Right cardiac atrium (tissue), 5 donors: ENCODE measurements at regions not wholly inside any gene's neighbourhood (a gene's known extent, or its start where the extent isn't known, plus 50 kb on each side); places are given as distances from the start of the nearest gene placed in this dataset.
"Not testable (repeated sequence)": the region's sequence is repeated elsewhere in the genome, so short reads cannot be mapped to it uniquely, and the experiment has no call there.

Experiments
- ATAC-seq, 2 donors: fragments of 200-7000 bp; cut with Tn5 transposase; one replicate each; pipeline versions ENCODE4 v1.8.0 to v1.9.1; 2020; ENCODE audit warnings: moderate library complexity in 2 of 2, mild to moderate bottlenecking in 1 of 2
- DNase-seq, 3 donors: peaks; one replicate each; pipeline ENCODE4 v3.0.0-alpha.2; 2020
- H3K27ac ChIP-seq: one replicate; pipeline ENCODE4 v1.5.1; 2013; ENCODE audit warnings: mild to moderate bottlenecking, low read length, control low read depth, moderate library complexity
- H3K27me3 ChIP-seq: one replicate; pipeline ENCODE4 v1.6.1; 2013; ENCODE audit not compliant: control insufficient read depth, insufficient read depth
- H3K4me1 ChIP-seq: one replicate; pipeline ENCODE4 v1.6.1; 2013; ENCODE audit warnings: low read length; ENCODE audit not compliant: control insufficient read depth, insufficient read depth
- H3K4me3 ChIP-seq: one replicate; pipeline ENCODE4 v1.5.1; 2013; ENCODE audit warnings: low read length, control low read depth
- H3K9me3 ChIP-seq: one replicate; pipeline ENCODE4 v1.6.1; 2013; ENCODE audit warnings: low read length; ENCODE audit not compliant: control insufficient read depth
- WGBS: extraction: QIAGEN DNeasy Blood & Tissue Kit; methylation state at CpG from one replicate; pipeline ENCODE4 v1.1.7; 2013; 5-methylcytosine and 5-hydroxymethylcytosine counted together
- intact Hi-C, 4 donors: fragments of 100-400 bp; cut with DNase I; formaldehyde crosslinking; loops; one replicate each; pipeline versions ENCODE4 v1.11.0 to v1.14.0; 2022 to 2023
- donor health status: healthy with polysubstance abuse.
- donor health status: DM: no; HTN: yes; CAD: no.
- donor health status: DM: no; HTN: no; CAD: no.
- donor health status: DM: no; HTN: yes; CAD: no; lungs with severe emphysema.
- donor health status: DM: yes; HTN: yes; CAD: no.

- H3K4me1 ChIP-seq: no peaks in the 10 kb centered on the region
- ATAC-seq (no peak), DNase-seq (no peak)
- 84% methylated on average over 13 of the region's 13 CpGs for WGBS
- H3K27me3 ChIP-seq: no peaks in the 10 kb centered on the region
- no peak overlapping the region for H3K4me3 ChIP-seq
- peaks cover 7% of the 10 kb centered on the region for H3K9me3 ChIP-seq
- no peak overlapping the region for H3K27ac ChIP-seq
- intact Hi-C loops: no loop called here
Observed at GRCh38 chr22:49705972-49706352, 121.7 kb downstream of the BRD1 start.

GRCh38 chr22:49705216-49705971, 122.3 kb downstream of the BRD1 start:
- Histone ChIP-seq H3K27ac (no peak overlapping the region), H3K27me3 (no peaks in the 10 kb centered on the region), H3K4me1 (no peaks in the 10 kb centered on the region), H3K9me3 (peaks cover 7% of the 10 kb centered on the region), H3K4me3 (no peak overlapping the region)
- no peak for DNase-seq
- ATAC-seq: no peak
- 48% methylated on average over 22 of the region's 22 CpGs for WGBS
- intact Hi-C loops: no loop called here

GRCh38 chr22:49704345-49705215, 123.1 kb downstream of the BRD1 start:
- WGBS: 42% methylated on average over 39 of the region's 39 CpGs
- DNase-seq: no peak

GRCh38 chr22:49703990-49704344, 123.7 kb downstream of the BRD1 start:
- Histone ChIP-seq H3K4me1 (no peaks in the 10 kb centered on the region), H3K27ac (no peak overlapping the region), H3K4me3 (no peak overlapping the region), H3K27me3 (no peaks in the 10 kb centered on the region), H3K9me3 (peaks cover 3% of the 10 kb centered on the region)
- intact Hi-C loops: no loop called here
- ATAC-seq: no peak
- WGBS: 47% methylated on average over 10 of the region's 10 CpGs
- DNase-seq: no peak

More at GRCh38 chr22:49704345-49705215, 123.1 kb downstream of the BRD1 start:
- no peak for ATAC-seq
- H3K4me1 ChIP-seq: no peaks in the 10 kb centered on the region
- no peak overlapping the region for H3K27ac ChIP-seq
- no peak overlapping the region for H3K4me3 ChIP-seq
- no peaks in the 10 kb centered on the region for H3K27me3 ChIP-seq
- peaks cover 5% of the 10 kb centered on the region for H3K9me3 ChIP-seq
- intact Hi-C loops: no loop called here

- DNase-seq: no peak
- WGBS: 67% methylated on average over 15 of the region's 15 CpGs
- Histone ChIP-seq H3K4me3 (no peak overlapping the region), H3K27me3 (no peaks in the 10 kb centered on the region), H3K4me1 (no peaks in the 10 kb centered on the region), H3K9me3 (peaks cover 3% of the 10 kb centered on the region), H3K27ac (no peak overlapping the region)
- no peak for ATAC-seq
- intact Hi-C loops: no loop called here
Observed at GRCh38 chr22:49703505-49703904, 124.2 kb downstream of the BRD1 start.

GRCh38 chr22:49702068-49702397, 125.6 kb downstream of the BRD1 start:
- Histone ChIP-seq H3K27me3 (no peaks in the 10 kb centered on the region), H3K27ac (no peak overlapping the region), H3K4me3 (no peak overlapping the region), H3K4me1 (no peaks in the 10 kb centered on the region), H3K9me3 (peaks cover 3% of the 10 kb centered on the region)
- intact Hi-C loops: no loop called here
- 82% methylated on average over 2 of the region's 2 CpGs for WGBS
- no peak for ATAC-seq
- DNase-seq: no peak

GRCh38 chr22:49701380-49702067, 126.1 kb downstream of the BRD1 start:
- no peaks in the 10 kb centered on the region for H3K4me1 ChIP-seq
- H3K9me3 ChIP-seq: peaks cover 3% of the 10 kb centered on the region
- H3K27me3 ChIP-seq: no peaks in the 10 kb centered on the region
- intact Hi-C loops: no loop called here
- H3K27ac ChIP-seq: no peak overlapping the region
- 73% methylated on average over 6 of the region's 6 CpGs for WGBS
- no peak for ATAC-seq
- no peak for DNase-seq
- H3K4me3 ChIP-seq: no peak overlapping the region

GRCh38 chr22:49699928-49700498, 127.7 kb downstream of the BRD1 start:
- DNase-seq: no peak
- H3K4me1 ChIP-seq: no peaks in the 10 kb centered on the region
- no peak overlapping the region for H3K4me3 ChIP-seq
- intact Hi-C loops: no loop called here
- 84% methylated on average over 12 of the region's 12 CpGs for WGBS
- ATAC-seq: peak in 1 of 2 donors; percentile 22
- no peaks in the 10 kb centered on the region for H3K27me3 ChIP-seq
- H3K9me3 ChIP-seq: peaks cover 3% of the 10 kb centered on the region
- no peak overlapping the region for H3K27ac ChIP-seq

- Histone ChIP-seq H3K27me3 (no peaks in the 10 kb centered on the region), H3K4me3 (no peak overlapping the region), H3K27ac (no peak overlapping the region), H3K4me1 (no peaks in the 10 kb centered on the region), H3K9me3 (peaks cover 3% of the 10 kb centered on the region)
- intact Hi-C loops: no loop called here
- ATAC-seq: no peak
- no peak for DNase-seq
- 69% methylated on average over 10 of the region's 10 CpGs for WGBS
Observed at GRCh38 chr22:49699476-49699875, 128.2 kb downstream of the BRD1 start.

- intact Hi-C loops, H3K27me3 ChIP-seq, H3K4me3 ChIP-seq: not testable (repeated sequence)
Observed at GRCh38 chr22:49698616-49699015, 129.1 kb downstream of the BRD1 start.

GRCh38 chr22:49697047-49697446, 130.6 kb downstream of the BRD1 start:
- Histone ChIP-seq H3K9me3 (peaks cover 2% of the 10 kb centered on the region), H3K4me3 (no peak overlapping the region), H3K27ac (no peak overlapping the region), H3K27me3 (no peaks in the 10 kb centered on the region), H3K4me1 (no peaks in the 10 kb centered on the region)
- intact Hi-C loops: no loop called here
- ATAC-seq: no peak
- WGBS: 81% methylated on average over 3 of the region's 3 CpGs
- no peak for DNase-seq

More at GRCh38 chr22:49698616-49699015, 129.1 kb downstream of the BRD1 start:
- 79% methylated on average over 7 of the region's 7 CpGs for WGBS
- DNase-seq, H3K27ac ChIP-seq, H3K4me1 ChIP-seq, ATAC-seq, H3K9me3 ChIP-seq: not testable (repeated sequence)
